Neural crest cell (in vitro differentiated cells): ENCODE measurements at regions not wholly inside any gene's neighbourhood (a gene's known extent, or its start where the extent isn't known, plus 50 kb on each side); places are given as distances from the start of the nearest gene placed in this dataset.

Experiments
- DNase-seq: peaks from one replicate; pipeline ENCODE4 v3.0.0; 2021; ENCODE audit warnings: low read depth, mixed read lengths, low spot score
- H3K27ac Mint-ChIP-seq: one replicate; pipeline ENCODE4 v1.8.0; 2021; ENCODE audit warnings: mild to moderate bottlenecking, mixed read lengths; ENCODE audit not compliant: unreplicated experiment
- H3K27me3 Mint-ChIP-seq: 2 replicates; pipeline ENCODE4 v1.8.0; 2021; ENCODE audit warnings: low read depth, mild to moderate bottlenecking, mixed read lengths
- H3K36me3 Mint-ChIP-seq: 2 replicates; pipeline ENCODE4 v1.8.0; 2021; ENCODE audit warnings: low read depth, mild to moderate bottlenecking, mixed read lengths
- H3K4me1 Mint-ChIP-seq: 2 replicates; pipeline ENCODE4 v1.8.0; 2021; ENCODE audit warnings: mixed read lengths
- H3K4me3 Mint-ChIP-seq: one replicate; pipeline ENCODE4 v1.8.0; 2021; ENCODE audit warnings: mild to moderate bottlenecking, mixed read lengths
- H3K9me3 Mint-ChIP-seq: 2 replicates; pipeline ENCODE4 v1.8.0; 2021; ENCODE audit warnings: mixed read lengths
- TF ChIP-seq, protein P1 (sequence below): fragments of 200-600 bp; sonication (generic); conservative IDR thresholded peaks from 2 replicates; pipeline ENCODE4 v1.5.0; 2021; ENCODE audit warnings: antibody characterized with exemption, mild to moderate bottlenecking

DNA sequence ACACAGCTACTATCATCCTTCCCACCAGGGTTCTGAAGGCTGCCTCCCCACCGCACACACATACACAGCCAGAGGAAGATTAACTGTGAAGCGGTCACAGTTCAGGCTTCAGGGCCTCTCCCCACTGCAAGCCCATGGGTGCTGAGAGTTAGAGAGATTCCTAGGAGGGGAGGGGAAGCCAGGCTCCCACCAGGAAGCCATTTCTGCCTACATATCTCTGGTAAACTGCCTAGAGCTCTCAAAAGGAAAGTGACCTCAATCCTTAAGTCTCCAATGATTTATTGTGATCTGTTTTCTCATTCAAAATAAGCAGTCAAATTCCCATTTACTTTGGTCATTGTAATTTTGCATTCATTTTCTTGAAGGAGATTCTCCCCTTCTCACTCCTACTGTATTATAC, 141.0 kb upstream of the BNIP2 start:
- H3K27ac Mint-ChIP-seq, result no peak overlapping the region
- peaks cover 6% of the 10 kb centered on the region for H3K27me3 Mint-ChIP-seq
- H3K4me1 Mint-ChIP-seq, result no peaks in the 10 kb centered on the region
- no peaks in the 10 kb centered on the region for H3K36me3 Mint-ChIP-seq
- no peak overlapping the region for H3K4me3 Mint-ChIP-seq
- H3K9me3 Mint-ChIP-seq, result no peaks in the 10 kb centered on the region
- no peak for DNase-seq
- TF ChIP-seq, protein P1, sequence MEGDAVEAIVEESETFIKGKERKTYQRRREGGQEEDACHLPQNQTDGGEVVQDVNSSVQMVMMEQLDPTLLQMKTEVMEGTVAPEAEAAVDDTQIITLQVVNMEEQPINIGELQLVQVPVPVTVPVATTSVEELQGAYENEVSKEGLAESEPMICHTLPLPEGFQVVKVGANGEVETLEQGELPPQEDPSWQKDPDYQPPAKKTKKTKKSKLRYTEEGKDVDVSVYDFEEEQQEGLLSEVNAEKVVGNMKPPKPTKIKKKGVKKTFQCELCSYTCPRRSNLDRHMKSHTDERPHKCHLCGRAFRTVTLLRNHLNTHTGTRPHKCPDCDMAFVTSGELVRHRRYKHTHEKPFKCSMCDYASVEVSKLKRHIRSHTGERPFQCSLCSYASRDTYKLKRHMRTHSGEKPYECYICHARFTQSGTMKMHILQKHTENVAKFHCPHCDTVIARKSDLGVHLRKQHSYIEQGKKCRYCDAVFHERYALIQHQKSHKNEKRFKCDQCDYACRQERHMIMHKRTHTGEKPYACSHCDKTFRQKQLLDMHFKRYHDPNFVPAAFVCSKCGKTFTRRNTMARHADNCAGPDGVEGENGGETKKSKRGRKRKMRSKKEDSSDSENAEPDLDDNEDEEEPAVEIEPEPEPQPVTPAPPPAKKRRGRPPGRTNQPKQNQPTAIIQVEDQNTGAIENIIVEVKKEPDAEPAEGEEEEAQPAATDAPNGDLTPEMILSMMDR, result no peak

DNA sequence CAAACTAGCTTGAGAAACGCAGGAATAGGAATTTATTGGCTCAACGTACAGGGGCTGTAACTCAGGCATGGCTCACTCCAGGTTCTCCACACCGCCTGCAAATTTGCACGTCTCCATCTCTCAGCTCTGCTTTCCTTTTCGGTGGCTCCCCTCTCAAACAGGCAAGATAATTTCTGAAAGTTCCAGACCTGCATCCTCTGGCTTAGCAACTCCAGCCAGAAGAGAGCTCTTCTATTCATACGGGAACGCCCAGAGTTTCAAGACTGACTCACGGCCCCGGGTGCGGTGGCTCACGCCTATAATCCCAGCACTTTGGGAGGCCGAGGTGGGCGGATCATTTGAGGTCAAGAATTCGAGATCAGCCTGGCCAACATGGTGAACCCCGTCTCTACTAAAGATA, 139.7 kb upstream of the BNIP2 start:
- Mint-ChIP-seq H3K4me1 (no peaks in the 10 kb centered on the region), H3K27me3 (peaks cover 6% of the 10 kb centered on the region)

DNA sequence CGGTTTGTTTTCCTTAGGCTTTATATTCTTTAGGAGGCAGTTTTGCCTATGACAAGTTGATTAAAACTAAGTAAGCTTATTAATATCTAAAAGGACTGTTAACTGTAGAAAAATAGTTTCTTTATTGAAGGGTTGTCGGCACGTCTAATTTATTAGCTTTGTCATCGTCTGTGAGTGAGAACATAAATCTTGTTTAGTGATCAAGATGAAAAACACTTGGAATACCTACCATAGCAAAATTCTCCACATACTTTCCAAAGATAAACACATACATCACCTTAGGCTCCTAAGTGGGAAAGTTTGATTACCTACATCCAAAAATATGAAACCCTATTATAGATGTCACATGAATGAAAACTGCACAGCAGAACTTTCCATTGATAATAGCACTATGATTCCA, 139.1 kb upstream of the BNIP2 start:
- H3K4me3 Mint-ChIP-seq, result no peak overlapping the region
- peaks cover 4% of the 10 kb centered on the region for H3K9me3 Mint-ChIP-seq
- H3K4me1 Mint-ChIP-seq, result no peaks in the 10 kb centered on the region
- no peak overlapping the region for H3K27ac Mint-ChIP-seq
- no peak for DNase-seq
- TF ChIP-seq, protein P1, result no peak
- peaks cover 6% of the 10 kb centered on the region for H3K27me3 Mint-ChIP-seq
- no peaks in the 10 kb centered on the region for H3K36me3 Mint-ChIP-seq

More for the DNA sequence above, 139.7 kb upstream of the BNIP2 start:
- H3K27ac Mint-ChIP-seq, result no peak overlapping the region
- H3K36me3 Mint-ChIP-seq, result no peaks in the 10 kb centered on the region
- H3K4me3 Mint-ChIP-seq, result no peak overlapping the region
- H3K9me3 Mint-ChIP-seq, result peaks cover under 1% of the 10 kb centered on the region
- no peak for DNase-seq
- TF ChIP-seq, protein P1, result no peak

DNA sequence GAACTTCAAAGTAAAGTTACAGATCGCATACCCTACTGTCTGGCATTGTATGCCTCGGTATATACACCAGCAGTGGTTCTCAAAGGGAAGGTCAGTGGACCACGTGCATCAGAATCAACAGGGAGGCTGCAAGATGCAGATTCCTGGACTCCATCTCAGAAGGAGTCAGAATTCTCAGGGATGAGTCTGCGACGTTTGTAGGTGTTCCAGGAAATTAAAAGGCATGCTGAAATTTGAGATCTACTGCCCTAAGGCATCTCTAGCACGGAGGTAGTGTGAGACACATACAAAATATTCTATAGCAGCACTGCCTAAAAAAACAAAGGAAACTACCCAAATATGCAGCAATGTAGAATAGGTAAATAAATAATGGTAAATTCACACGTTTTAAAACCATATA, 136.8 kb upstream of the BNIP2 start:
- TF ChIP-seq, protein P1, result no peak
- DNase-seq, result no peak
- Mint-ChIP-seq H3K27ac (no peak overlapping the region), H3K4me1 (no peaks in the 10 kb centered on the region), H3K27me3 (peaks cover 6% of the 10 kb centered on the region), H3K36me3 (no peaks in the 10 kb centered on the region), H3K4me3 (no peak overlapping the region), H3K9me3 (peaks cover 4% of the 10 kb centered on the region)

DNA sequence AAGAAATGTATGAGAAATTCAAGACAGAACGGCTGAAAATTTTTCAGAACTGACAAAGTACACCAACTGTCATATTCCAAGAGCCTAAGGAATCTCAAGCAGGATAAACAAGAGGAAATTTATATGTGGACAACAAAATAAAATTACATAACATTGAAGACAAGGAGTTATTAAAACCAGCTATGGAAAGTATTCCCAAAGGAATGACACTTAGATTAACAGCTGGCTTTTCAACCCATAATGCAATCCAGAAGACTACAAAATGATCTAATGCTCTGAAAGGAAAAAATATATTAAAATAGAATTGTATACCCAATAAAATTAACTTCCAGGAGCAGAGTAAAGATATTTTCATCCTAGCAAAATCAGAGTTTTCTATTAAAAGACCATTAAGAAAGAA, 132.2 kb upstream of the BNIP2 start:
- Mint-ChIP-seq H3K36me3 (no peaks in the 10 kb centered on the region), H3K4me1 (peaks cover 4% of the 10 kb centered on the region), H3K4me3 (no peak overlapping the region), H3K27ac (no peak overlapping the region), H3K9me3 (peaks cover 4% of the 10 kb centered on the region), H3K27me3 (peaks cover 15% of the 10 kb centered on the region)
- TF ChIP-seq, protein P1, result no peak
- no peak for DNase-seq

DNA sequence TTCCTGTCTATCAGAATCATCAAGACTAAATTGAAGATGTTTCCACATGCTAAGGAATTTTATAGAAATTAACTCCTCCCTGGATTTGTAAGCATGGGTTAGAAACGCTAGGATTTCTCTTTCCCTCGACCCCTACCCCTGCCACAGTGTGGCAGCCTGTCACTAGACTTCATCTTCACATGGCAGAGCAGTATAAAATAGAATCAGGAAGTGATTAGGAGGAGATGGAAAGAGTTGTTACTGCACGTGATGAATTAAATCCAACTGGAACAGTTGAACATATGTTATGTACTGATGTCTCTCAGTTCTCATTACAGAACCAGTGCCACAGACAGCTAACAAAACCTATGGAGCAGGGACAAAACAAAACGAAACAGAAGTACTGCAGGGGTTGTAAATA, 130.0 kb upstream of the BNIP2 start:
- no peaks in the 10 kb centered on the region for H3K36me3 Mint-ChIP-seq
- H3K27ac Mint-ChIP-seq, result no peak overlapping the region
- TF ChIP-seq, protein P1, result no peak
- H3K4me3 Mint-ChIP-seq, result no peak overlapping the region
- H3K27me3 Mint-ChIP-seq, result peaks cover 15% of the 10 kb centered on the region
- DNase-seq, result no peak
- peaks cover 4% of the 10 kb centered on the region for H3K9me3 Mint-ChIP-seq
- H3K4me1 Mint-ChIP-seq, result peaks cover 4% of the 10 kb centered on the region
